ENCODE measurements at regions not wholly inside any gene's neighbourhood (a gene's known extent, or its start where the extent isn't known, plus 50 kb on each side); places are given as distances from the start of the nearest gene placed in this dataset.

- no peak overlapping the region for H4K8ac ChIP-seq (ENCODE audit: extremely low read depth, insufficient read depth, low read length)
- no peak overlapping the region for H3K4me3 ChIP-seq (ENCODE audit: extremely low read depth in 1 of 4, insufficient read depth in 2 of 4, low read depth in 3 of 4, low read length in 4 of 4)
- POLR2A ChIA-PET (ENCODE audit: partially characterized antibody) = no interaction called here
- H4K91ac ChIP-seq (replicated peaks; ENCODE audit: insufficient read length, low read length) = no peak overlapping the region
- H3K23ac ChIP-seq (ENCODE audit: insufficient read length) = no peak overlapping the region
- no peak overlapping the region for H3K14ac ChIP-seq (ENCODE audit: insufficient read length)
- no peak overlapping the region for H2BK20ac ChIP-seq (ENCODE audit: low read length)
- no peaks in the 10 kb centered on the region for H3K27me3 ChIP-seq (replicated peaks in 1 of 4; ENCODE audit: control insufficient read depth in 3 of 4, extremely low read depth in 1 of 4, insufficient read depth in 3 of 4, low read length in 3 of 4)
- no peak overlapping the region for H2BK5ac ChIP-seq (ENCODE audit: low read depth, low read length)
- no peak overlapping the region for H2BK120ac ChIP-seq (replicated peaks; ENCODE audit: low read depth, low read length)
- H3K9me3 ChIP-seq (ENCODE audit: insufficient read depth in 2 of 2, low read depth in 1 of 2, low read length in 1 of 2) = no peaks in the 10 kb centered on the region
- H2AK5ac ChIP-seq (ENCODE audit: low read depth, low read length) = no peak overlapping the region
- no peak overlapping the region for H2BK15ac ChIP-seq (ENCODE audit: low read length)
- H3K4ac ChIP-seq (replicated peaks; ENCODE audit: insufficient read length, low read depth, low read length) = no peak overlapping the region
- H3K79me2 ChIP-seq (ENCODE audit: control insufficient read depth in 1 of 2, insufficient read depth in 2 of 2, low read length in 2 of 2) = no peaks in the 10 kb centered on the region
- H3K79me1 ChIP-seq (ENCODE audit: low read depth, low read length) = no peaks in the 10 kb centered on the region
- H3K36me3 ChIP-seq (ENCODE audit: control insufficient read depth in 2 of 4, insufficient read depth in 4 of 4, low read length in 3 of 4) = no peaks in the 10 kb centered on the region
- H3K27ac ChIP-seq (ENCODE audit: low read depth, low read length) = no peak overlapping the region
- H3K23me2 ChIP-seq (ENCODE audit: low read depth, low read length) = no peaks in the 10 kb centered on the region
- no peak for FAIRE-seq
- no peak overlapping the region for H3K56ac ChIP-seq (replicated peaks; ENCODE audit: insufficient read length, low read depth, low read length)
- no peak for TF ChIP-seq GTF2F1 (IDR thresholded peaks at IDR 0.05; ENCODE audit: borderline replicate concordance, low read depth, low read length)
- no peak for TF ChIP-seq NRF1 (IDR thresholded peaks at IDR 0.05; ENCODE audit: low read depth, low read length)
- H4K5ac ChIP-seq (ENCODE audit: insufficient read length, low read depth, low read length) = no peak overlapping the region
- no peak overlapping the region for H2BK12ac ChIP-seq (ENCODE audit: low read depth, low read length)
- no peak for DNase-seq (ENCODE audit: low read depth in 1 of 2, low spot score in 2 of 2)
- CTCF ChIA-PET (ENCODE audit: partially characterized antibody) = interaction anchor here (3.7 kb wide), 1 partner anchor 12 kb away, joined by 23 read pairs; no protein-coding TSS in a partner anchor
- no peak overlapping the region for H2AFZ ChIP-seq (ENCODE audit: low read length)
- 97% methylated on average over 2 of the region's 2 CpGs; no CpG with 5 or more reads in 1 of the 2 experiments for WGBS, 2 experiments (ENCODE audit: extremely low coverage in 1 of 2, insufficient coverage in 1 of 2, insufficient read length in 1 of 2, insufficient replicate concordance in 2 of 2, low coverage in 1 of 2, low lambda C conversion rate in 2 of 2, missing lambda C conversion rate in 1 of 2)
- H3K4me1 ChIP-seq (replicated peaks in 1 of 4; ENCODE audit: control insufficient read depth in 3 of 4, insufficient read depth in 4 of 4, low read length in 3 of 4) = peaks cover 0 to 18% (median 10%) of the 10 kb centered on the region in 4 experiments; a peak in 6 of 7 replicates
- H3K9ac ChIP-seq (replicated peaks in 1 of 4; ENCODE audit: extremely low read depth in 1 of 4, low read depth in 3 of 4, low read length in 3 of 4) = no peak overlapping the region
- H3K18ac ChIP-seq (ENCODE audit: extremely low read depth, low read length) = no peak overlapping the region
- H3K4me2 ChIP-seq (ENCODE audit: insufficient read depth in 1 of 2, low read depth in 2 of 2, low read length in 2 of 2) = no peak overlapping the region
- no peaks in the 10 kb centered on the region for H4K20me1 ChIP-seq (replicated peaks in 1 of 2; ENCODE audit: control insufficient read depth in 1 of 2, insufficient read depth in 2 of 2, low read length in 2 of 2)
Observed at GRCh38 chr9:90966031-90966290, 164.3 kb downstream of the SYK start.
